NT2/D1 (cell line): ENCODE measurements at regions not wholly inside any gene's neighbourhood (a gene's known extent, or its start where the extent isn't known, plus 50 kb on each side); places are given as distances from the start of the nearest gene placed in this dataset.

Experiments used
- DNase-seq: peaks from one replicate; pipeline ENCODE4 v3.0.0-alpha.2; 2011; ENCODE audit warnings: low read depth, low spot score
- H3K27me3 ChIP-seq: 2 replicates; pipeline ENCODE4 v1.6.0; 2011; ENCODE audit warnings: mild to moderate bottlenecking; ENCODE audit not compliant: insufficient read length, insufficient read depth
- H3K36me3 ChIP-seq: 2 replicates; pipeline ENCODE4 v1.6.1; 2011; ENCODE audit warnings: mild to moderate bottlenecking, low read length, mixed read lengths; ENCODE audit not compliant: insufficient read depth, insufficient read length
- H3K4me1 ChIP-seq: 2 replicates; pipeline ENCODE4 v1.5.1; 2011; ENCODE audit not compliant: insufficient read depth, insufficient read length
- H3K4me3 ChIP-seq: 2 replicates; pipeline ENCODE4 v1.5.1; 2011; ENCODE audit warnings: low read depth; ENCODE audit not compliant: insufficient read length
- H3K9ac ChIP-seq: 2 replicates; pipeline ENCODE4 v1.6.0; 2011; ENCODE audit warnings: low read depth; ENCODE audit not compliant: insufficient read length
- H3K9me3 ChIP-seq: 2 replicates; pipeline ENCODE4 v1.5.1; 2011; ENCODE audit warnings: mild to moderate bottlenecking, low read length; ENCODE audit not compliant: insufficient read depth
- SUZ12 ChIP-seq: IDR thresholded peaks from 2 replicates; pipeline ENCODE4 v1.6.1; 2011; ENCODE audit not compliant: insufficient read length, insufficient read depth; ENCODE audit errors: extremely low read depth
- YY1 ChIP-seq: IDR thresholded peaks from 2 replicates; pipeline ENCODE4 v1.6.1; 2011; ENCODE audit not compliant: insufficient read length, insufficient read depth
- ZNF274 ChIP-seq: IDR thresholded peaks from 2 replicates; pipeline ENCODE4 v1.6.1; 2011; ENCODE audit warnings: mild to moderate bottlenecking, low read depth, low read length

DNA sequence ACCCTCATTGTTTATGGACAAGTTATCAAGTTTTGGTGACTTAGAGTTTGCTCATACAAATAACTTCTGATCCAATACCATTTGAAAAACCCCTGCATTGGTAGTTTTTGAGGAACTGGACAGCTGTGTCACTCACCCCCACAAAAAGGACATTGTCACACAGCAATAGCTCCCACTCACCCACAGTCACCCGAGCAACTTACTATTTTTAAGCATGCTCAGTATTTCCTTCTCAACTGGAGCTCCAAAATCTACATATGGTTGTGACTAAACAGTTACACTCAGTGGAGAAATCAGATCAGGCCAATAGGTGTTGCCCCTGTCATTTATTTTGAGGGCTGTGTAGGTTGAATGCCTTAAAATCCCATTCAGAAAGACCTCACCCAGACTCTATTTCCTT, 165.2 kb upstream of the AUTS2 start:
- no peak overlapping the region for H3K4me3 ChIP-seq
- no peak for DNase-seq
- no peak overlapping the region for H3K9ac ChIP-seq
- TF ChIP-seq SUZ12 (no peak), YY1 (no peak), ZNF274 (no peak)
- H3K27me3 ChIP-seq, result peaks cover 5% of the 10 kb centered on the region
- H3K4me1 ChIP-seq, result peaks cover 2% of the 10 kb centered on the region
- no peaks in the 10 kb centered on the region for H3K36me3 ChIP-seq
- H3K9me3 ChIP-seq, result no peaks in the 10 kb centered on the region

DNA sequence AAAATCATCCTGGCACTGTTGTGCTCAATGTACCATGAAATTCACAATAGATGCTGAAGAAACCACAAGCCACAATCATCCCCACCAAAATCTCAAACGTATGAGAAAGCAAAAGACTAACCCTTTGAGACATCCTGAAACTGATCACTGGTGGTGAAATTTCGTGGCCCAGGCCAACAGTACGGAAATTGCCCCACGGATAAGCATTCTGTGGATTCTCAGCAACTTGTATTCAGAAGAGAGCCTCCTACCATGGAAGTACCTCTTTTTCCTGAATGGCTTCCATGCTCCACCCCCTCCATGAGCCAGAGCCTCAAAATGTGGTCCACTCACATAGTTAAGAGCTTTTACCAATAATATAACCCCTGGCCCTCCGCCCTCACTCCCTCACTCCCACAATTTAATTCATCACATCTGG, 163.9 kb upstream of the AUTS2 start:
- H3K9me3 ChIP-seq, result no peaks in the 10 kb centered on the region
- H3K4me3 ChIP-seq, result no peak overlapping the region
- no peak for TF ChIP-seq SUZ12
- no peak for TF ChIP-seq ZNF274
- no peak for TF ChIP-seq YY1
- H3K27me3 ChIP-seq, result peaks cover 5% of the 10 kb centered on the region
- H3K4me1 ChIP-seq, result peaks cover 3% of the 10 kb centered on the region
- no peaks in the 10 kb centered on the region for H3K36me3 ChIP-seq
- no peak for DNase-seq
- no peak overlapping the region for H3K9ac ChIP-seq

DNA sequence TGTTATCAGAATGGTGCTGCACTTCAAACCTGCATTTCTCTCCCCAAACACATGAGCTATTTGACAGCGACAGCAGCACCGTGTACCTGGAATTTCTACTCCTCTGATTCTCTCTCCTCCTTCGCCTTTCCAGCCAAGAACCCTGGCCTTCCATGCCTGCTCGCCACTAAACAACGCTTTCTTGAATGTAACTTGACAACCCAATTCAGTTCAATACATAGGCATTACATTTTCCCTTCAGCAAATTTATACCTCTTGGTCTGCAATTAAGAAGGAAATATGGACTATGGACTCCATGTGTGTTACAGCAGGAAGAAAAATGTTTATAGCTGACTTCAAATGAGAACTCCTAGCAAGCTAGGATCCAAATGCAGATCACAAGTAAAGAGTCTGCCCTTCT, 162.6 kb upstream of the AUTS2 start:
- DNase-seq, result no peak
- Histone ChIP-seq H3K4me3 (no peak overlapping the region), H3K4me1 (peaks cover 2% of the 10 kb centered on the region), H3K9ac (no peak overlapping the region), H3K36me3 (no peaks in the 10 kb centered on the region), H3K27me3 (peaks cover 5% of the 10 kb centered on the region), H3K9me3 (no peaks in the 10 kb centered on the region; the same call in 1 of the 2 replicates)
- TF ChIP-seq YY1 (no peak), ZNF274 (no peak), SUZ12 (no peak)

DNA sequence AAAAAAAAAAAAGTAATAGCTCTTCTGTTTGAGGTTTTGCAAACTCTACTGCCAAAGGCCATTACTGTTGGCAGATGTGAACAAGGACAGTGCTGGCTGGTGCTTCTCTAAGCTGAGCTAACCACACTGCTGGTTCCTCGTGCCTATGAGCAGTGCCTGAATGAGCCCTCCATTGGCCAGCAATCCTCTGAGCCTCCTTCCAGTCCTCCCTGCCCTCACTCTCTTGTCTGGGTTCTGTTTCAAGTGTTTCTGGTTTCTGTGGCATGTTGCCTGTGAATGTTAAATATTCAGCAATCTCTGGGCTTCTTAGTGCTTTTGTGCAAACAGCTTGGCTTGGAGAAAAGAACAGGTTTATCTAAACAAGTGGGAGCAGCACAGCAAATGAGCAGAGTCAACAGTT, 161.3 kb upstream of the AUTS2 start:
- no peak for DNase-seq
- peaks cover 2% of the 10 kb centered on the region for H3K4me1 ChIP-seq
- TF ChIP-seq SUZ12, result no peak
- TF ChIP-seq ZNF274, result no peak
- TF ChIP-seq YY1, result no peak
- H3K4me3 ChIP-seq, result no peak overlapping the region
- H3K9me3 ChIP-seq, result no peaks in the 10 kb centered on the region; the same call in 1 of the 2 replicates
- H3K27me3 ChIP-seq, result peaks cover 2% of the 10 kb centered on the region
- no peaks in the 10 kb centered on the region for H3K36me3 ChIP-seq
- H3K9ac ChIP-seq, result no peak overlapping the region

DNA sequence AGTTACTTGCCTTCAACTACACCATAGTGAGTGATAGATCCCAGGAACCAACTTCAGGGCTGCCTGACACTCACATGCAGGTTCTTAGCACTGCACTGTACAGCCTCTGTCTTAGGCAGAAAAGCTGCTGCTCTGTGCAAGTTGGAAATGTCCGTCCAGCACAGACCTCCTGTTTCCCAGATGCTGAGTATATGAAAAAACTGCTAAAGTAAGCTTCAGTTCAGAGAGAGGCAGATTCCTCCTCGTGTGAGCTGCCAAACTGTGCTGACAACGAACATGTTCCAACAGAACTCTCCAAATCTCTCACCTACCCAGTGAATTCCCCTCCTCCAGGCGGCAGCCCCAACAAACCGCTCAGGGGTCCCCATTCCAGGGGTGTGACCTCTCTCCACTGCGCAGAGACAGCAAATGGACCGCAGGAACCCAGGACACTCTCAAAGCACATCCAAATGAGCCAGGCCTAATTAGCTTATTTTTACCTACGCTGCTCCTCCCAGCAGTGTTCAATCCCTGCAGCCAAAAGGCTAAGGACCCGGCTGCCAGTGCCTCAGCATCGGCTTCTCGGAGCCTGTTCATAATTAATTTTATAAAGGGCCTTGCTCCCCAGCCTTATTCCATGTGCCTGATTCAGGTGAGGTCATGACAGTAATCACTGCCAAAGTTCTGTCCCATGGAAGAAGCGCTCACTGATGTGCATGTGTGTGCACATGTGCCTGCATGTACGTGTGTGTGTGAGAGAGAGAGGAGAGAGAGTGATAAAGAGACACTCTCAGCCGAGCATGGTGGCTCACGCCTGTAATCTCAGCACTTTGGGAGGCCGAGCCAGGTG, 159.5 kb upstream of the AUTS2 start:
- TF ChIP-seq ZNF274, result no peak
- no peak for TF ChIP-seq YY1
- no peak for TF ChIP-seq SUZ12
- no peak overlapping the region for H3K9ac ChIP-seq
- no peak overlapping the region for H3K4me3 ChIP-seq
- H3K27me3 ChIP-seq, result peaks cover 11% of the 10 kb centered on the region
- H3K9me3 ChIP-seq, result no peaks in the 10 kb centered on the region; the same call in 1 of the 2 replicates
- peaks cover 2% of the 10 kb centered on the region for H3K4me1 ChIP-seq
- H3K36me3 ChIP-seq, result no peaks in the 10 kb centered on the region
- DNase-seq, result no peak

DNA sequence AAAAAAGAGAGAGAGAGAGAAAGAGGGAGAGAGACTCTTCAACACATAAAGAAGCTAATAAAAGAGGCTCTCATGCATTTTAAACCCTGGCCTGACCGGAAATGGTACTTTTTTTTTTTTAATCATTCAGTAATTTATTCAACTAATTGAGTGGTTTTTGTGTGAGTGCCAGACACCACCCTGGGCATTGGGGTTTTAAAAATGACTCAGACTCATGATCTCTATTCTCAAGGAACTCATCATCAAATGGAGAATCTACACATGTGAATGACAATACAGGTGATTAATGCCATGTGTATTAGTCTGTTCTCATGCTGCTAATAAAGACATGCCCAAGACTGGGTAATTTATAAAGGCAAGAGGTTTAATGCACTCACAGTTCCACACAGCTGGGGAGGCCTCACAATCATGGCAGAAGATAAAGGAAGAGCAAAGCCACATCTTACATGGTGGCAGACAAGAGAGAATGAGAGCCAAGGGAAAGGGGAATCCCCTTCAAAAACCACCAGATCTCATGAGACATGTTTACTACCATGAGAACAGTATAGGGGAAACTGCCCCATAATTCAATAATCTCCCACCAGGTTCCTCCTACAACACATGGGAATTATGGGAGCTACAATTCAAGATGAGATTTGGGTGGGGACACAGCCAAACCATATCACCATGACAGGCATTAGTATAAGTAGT, 158.5 kb upstream of the AUTS2 start:
- H3K36me3 ChIP-seq, result no peaks in the 10 kb centered on the region
- no peak overlapping the region for H3K4me3 ChIP-seq
- H3K9me3 ChIP-seq, result no peaks in the 10 kb centered on the region; the same call in 1 of the 2 replicates
- DNase-seq, result no peak
- peaks cover 2% of the 10 kb centered on the region for H3K4me1 ChIP-seq
- no peak overlapping the region for H3K9ac ChIP-seq
- peaks cover 17% of the 10 kb centered on the region for H3K27me3 ChIP-seq
- no peak for TF ChIP-seq YY1
- TF ChIP-seq SUZ12, result no peak
- TF ChIP-seq ZNF274, result no peak

DNA sequence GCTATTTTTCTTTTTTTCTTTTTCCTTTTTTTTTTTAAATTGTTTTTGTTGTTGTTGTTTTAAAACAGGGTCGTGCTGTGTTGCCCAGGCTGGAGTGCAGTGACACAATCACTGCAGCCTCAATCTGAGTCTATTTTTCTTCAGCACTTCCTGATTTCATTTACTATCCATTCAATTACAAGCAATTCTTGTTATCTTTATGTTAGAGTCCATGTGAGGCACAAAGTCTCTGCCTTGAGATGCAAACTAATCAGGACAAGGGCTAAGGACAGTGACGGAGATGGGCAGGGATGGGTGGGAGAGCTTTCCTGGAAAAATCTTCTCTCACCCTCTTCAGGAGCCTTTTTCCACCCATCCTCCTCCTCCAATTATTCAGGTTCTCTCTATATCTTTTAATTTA, 157.3 kb upstream of the AUTS2 start:
- H3K27me3 ChIP-seq, result peaks cover 29% of the 10 kb centered on the region
- H3K4me3 ChIP-seq, result no peak overlapping the region
- H3K36me3 ChIP-seq, result no peaks in the 10 kb centered on the region
- no peaks in the 10 kb centered on the region; the same call in 1 of the 2 replicates for H3K9me3 ChIP-seq
- no peak for DNase-seq
- no peak overlapping the region for H3K9ac ChIP-seq
- peaks cover 2% of the 10 kb centered on the region for H3K4me1 ChIP-seq
- TF ChIP-seq YY1, result no peak
